CD4-positive, alpha-beta T cell treated with Interleukin-12 subunit alpha and Interleukin-12 subunit beta, for 1 hour (primary cell): ENCODE measurements at regions not wholly inside any gene's neighbourhood (a gene's known extent, or its start where the extent isn't known, plus 50 kb on each side); places are given as distances from the start of the nearest gene placed in this dataset.
"Not testable (repeated sequence)": the region's sequence is repeated elsewhere in the genome, so short reads cannot be mapped to it uniquely, and the experiment has no call there.

ENCODE experiments used
- DNase-seq: peaks from one replicate; pipeline ENCODE4 v3.0.0-alpha.2; 2020

GRCh38 chr6:8941577-8941976 is 506.2 kb upstream of the SLC35B3 start:
- no peak for DNase-seq

- no peak for DNase-seq
Measured at GRCh38 chr6:8940356-8940755, 505.0 kb upstream of the SLC35B3 start.

DNA sequence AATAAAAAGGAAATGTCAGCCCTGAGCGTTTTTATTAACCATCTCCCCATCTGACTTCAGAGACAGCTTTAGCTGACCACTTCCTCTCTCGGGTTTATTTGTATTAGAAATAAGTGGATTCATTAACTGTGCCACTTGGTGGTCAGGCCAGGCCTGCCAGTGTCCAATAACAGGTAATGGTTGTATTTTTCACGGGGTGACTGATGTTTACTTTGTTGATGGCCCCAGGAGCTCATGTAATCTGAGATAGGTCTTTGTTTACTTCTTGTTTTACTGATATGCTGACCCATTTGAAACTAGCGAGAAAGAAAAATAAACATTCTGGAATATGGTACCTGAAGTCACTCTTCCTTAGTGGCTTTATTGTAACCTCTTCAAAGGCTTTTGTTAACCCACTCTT is 504.3 kb upstream of the SLC35B3 start:
- no peak for DNase-seq

DNA sequence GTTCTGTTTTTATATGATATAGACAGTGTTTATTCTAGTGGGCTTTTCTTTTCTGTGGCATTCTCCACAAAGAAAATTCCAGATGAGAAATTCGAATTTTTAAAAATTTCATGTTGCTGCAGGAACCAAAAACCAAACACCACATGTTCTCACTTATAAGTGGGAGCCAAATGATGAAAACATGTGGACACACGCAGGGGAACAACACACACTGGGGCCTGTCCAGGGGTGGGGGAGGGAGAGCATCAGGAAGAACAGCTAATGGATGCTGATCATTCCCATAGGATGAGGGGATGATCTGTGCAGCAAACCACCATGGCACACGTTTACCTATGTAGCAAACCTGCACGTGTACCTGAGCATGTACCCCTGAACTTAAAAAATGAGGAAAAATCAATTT is 499.0 kb upstream of the SLC35B3 start:
- no peak for DNase-seq

GRCh38 chr6:8930009-8930408 is 494.7 kb upstream of the SLC35B3 start:
- no peak for DNase-seq

DNA sequence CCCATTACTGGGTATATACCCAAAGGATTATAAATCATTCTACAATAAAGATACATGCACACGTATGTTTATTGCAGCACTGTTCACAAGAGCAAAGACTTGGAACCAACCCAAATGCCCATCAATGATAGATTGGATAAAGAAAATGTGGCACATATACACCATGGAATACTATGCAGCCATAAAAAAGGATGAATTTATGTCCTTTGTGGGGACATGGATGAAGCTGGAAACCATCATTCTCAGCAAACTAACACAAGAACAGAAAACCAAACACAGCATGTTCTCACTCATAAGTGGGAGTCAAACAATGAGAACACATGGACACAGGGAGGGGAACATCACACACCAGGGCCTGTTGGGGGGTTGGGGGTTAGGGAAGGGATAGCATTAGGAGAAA is 484.9 kb upstream of the SLC35B3 start:
- DNase-seq = not testable (repeated sequence)

DNA sequence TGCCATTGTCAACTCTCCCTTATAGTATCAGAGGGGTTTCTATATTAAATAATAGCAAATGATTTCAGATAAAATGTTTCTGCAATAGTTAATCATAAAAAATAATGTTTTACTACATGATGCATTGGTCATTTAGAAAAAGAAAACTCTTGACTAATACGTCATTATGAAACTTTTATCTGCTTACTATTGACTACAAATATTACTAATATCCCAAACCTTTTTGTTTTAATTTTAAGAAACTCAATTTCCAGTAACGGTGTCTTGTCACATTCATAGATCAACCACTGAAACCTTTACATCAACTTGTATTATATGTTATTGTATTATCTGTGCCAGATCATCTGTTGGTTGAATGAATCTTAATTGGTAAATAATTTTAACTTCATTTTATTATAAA is 482.9 kb upstream of the SLC35B3 start:
- DNase-seq = no peak

GRCh38 chr6:8914700-8915099 is 479.4 kb upstream of the SLC35B3 start:
- DNase-seq = no peak

- DNase-seq = no peak
Measured at GRCh38 chr6:8908638-8909037, 473.3 kb upstream of the SLC35B3 start.

GRCh38 chr6:8906699-8907098 is 471.4 kb upstream of the SLC35B3 start:
- no peak for DNase-seq

- DNase-seq = no peak
Measured at GRCh38 chr6:8905757-8906156, 470.4 kb upstream of the SLC35B3 start.

GRCh38 chr6:8904754-8905153 is 469.4 kb upstream of the SLC35B3 start:
- DNase-seq = no peak

DNA sequence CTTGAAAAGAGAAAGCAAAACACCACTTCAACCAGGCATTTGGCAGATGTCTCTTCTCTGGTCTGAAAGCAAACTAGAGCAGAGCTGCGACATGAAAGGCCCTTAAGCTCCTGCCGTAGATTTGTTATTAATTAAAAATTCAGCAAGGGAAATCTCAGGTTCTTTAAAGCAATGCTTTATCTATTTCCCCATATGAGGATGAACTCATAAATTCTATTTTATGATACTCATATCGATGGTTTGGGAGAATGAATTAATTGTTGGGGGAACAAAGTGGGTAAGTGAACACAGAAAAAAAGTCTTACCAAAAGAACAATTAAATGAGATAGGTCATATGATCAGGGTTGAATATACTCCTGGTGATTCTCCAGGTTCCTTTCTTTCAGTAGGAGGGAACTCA is 464.7 kb upstream of the SLC35B3 start:
- no peak for DNase-seq

- DNase-seq = no peak
Measured at GRCh38 chr6:8889514-8889913, 454.2 kb upstream of the SLC35B3 start.

- DNase-seq = no peak
Measured at GRCh38 chr6:8888468-8888867, 453.1 kb upstream of the SLC35B3 start.

DNA sequence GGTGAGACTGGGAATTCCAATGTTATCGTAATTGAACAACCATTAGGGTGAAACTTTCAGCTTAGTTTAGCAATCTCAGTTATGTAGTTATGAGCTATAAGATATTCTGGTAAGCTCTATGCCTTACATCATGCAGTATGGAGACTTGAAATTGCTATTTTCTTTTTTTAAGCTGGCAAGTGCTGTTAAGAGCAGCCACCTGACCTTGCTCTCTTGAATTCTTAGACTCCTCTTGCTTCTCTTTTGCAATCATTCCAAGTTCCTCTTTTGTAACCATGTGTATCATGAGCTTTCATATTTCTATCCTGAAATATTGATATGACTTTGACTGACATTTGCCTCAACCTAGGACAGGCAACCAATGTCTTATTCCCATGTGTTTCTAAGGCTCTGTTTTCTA is 446.3 kb upstream of the SLC35B3 start:
- no peak for DNase-seq

GRCh38 chr6:8879334-8879733 is 444.0 kb upstream of the SLC35B3 start:
- DNase-seq = no peak

GRCh38 chr6:8875986-8876385 is 440.6 kb upstream of the SLC35B3 start:
- no peak for DNase-seq

GRCh38 chr6:8872589-8872988 is 437.2 kb upstream of the SLC35B3 start:
- no peak for DNase-seq

DNA sequence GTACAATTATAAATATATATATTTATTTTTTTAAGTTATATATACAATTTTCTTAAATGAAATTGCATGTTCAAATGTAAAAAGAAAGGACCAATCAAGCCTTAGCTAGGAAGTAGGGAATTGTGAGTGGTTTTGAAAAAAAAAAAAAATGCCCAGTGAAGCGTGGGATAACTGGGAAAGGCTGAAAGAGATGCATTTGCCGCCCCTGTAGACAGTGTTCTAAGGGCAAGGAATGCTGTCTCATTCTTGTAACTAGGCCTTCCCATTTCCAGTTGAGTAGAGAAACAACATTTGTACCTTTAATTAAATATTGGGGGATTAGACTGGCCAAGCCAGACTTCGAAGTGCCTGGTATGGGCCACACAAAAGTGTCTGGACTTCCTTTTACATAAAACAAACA is 430.1 kb upstream of the SLC35B3 start:
- DNase-seq = no peak

GRCh38 chr6:8860671-8861070 is 425.3 kb upstream of the SLC35B3 start:
- DNase-seq = no peak

DNA sequence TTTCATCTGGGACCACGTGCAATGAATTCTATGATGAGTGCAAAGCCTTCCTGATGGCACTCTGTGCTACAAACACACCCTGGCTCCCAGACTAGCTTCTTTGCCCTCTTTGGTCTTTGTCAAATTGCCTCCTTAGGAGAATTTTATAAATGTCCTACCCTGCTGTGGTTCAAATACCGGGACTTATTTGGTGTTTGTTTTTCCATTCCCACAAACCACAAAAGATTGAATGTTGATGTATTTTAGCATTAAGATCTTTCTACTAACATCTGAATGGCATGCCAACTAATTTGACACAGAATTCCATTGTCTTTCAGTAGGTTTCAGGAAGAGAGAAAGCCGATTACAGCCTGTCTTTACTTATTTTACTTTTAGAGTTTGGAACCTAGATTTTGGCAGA is 424.2 kb upstream of the SLC35B3 start:
- DNase-seq = no peak

DNA sequence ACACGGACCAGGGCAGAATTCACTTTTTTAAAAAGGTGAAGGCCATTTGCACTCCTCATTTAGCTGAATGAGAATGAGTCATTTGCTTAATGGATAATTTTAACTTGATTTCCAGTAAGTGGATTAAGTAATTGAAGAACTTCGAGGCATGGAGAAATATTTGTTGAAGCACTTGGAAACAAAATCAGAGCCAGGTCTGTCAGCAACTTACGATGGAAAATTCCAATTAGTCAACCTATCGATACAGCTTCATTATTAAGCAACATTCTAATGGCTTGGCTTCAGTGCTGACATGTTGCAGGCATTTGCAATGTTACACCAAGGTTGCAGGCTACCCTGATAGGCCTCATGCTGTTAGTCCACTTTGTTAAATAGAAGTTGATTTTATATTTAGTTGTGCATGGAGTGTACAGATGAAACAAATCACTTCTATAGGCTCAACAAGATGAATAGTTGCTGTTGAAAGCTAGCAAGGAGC is 423.5 kb upstream of the SLC35B3 start:
- no peak for DNase-seq

- DNase-seq = no peak
Measured at GRCh38 chr6:8857160-8857559, 421.8 kb upstream of the SLC35B3 start.

DNA sequence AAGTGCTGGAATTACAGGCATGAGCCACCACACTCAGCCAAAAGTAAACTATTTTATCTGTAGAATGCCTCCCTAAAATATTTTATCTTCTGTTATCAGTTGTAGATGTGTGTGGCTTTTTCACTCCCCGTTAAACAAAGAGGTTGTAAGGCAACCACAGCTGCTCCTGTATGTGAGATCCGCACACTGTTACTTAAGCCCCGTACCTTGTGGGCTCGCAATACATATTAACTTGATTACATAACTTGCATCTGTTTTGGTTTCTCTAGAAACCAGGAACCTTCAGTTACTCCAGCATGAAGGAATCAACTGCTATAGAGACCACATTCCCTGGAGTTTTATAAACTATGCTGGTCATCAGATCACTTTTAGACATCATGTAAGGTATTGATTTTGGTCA is 420.1 kb upstream of the SLC35B3 start:
- DNase-seq = no peak

- DNase-seq = no peak
Measured at GRCh38 chr6:8852332-8852731, 417.0 kb upstream of the SLC35B3 start.
